Activated CD8-positive, alpha-beta memory T cell treated with anti-CD3 and anti-CD28 coated beads for 48 hours (primary cell): ENCODE measurements at regions not wholly inside any gene's neighbourhood (a gene's known extent, or its start where the extent isn't known, plus 50 kb on each side); places are given as distances from the start of the nearest gene placed in this dataset.
"Not testable (repeated sequence)": the region's sequence is repeated elsewhere in the genome, so short reads cannot be mapped to it uniquely, and the experiment has no call there.

Experiments
- DNase-seq, 3 experiments: peaks; one replicate each; pipeline ENCODE4 v3.0.0-alpha.2; 2020; ENCODE audit warnings: low read depth in 2 of 3, low spot score in 2 of 3

DNA sequence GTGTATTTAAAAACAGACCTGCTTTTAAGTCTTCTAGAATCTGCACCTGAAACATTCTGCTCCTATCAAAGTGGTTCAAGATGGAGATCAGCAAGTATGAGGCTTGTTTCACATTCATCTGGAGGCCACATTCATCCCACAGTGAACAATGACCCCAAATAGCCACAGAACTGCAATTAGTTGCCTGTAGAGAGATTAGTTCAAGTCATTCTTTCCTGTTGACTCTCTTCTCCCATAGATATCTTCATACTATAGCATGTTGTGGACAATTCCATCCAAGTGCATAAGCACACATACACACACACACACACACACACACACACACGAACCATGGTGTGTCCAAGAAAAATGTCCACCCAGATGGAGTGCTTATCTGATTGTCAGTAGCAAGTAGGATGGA, 101.7 kb upstream of the FGGY start:
- no peak for DNase-seq

GRCh38 chr1:59198564-59198963, 98.3 kb upstream of the FGGY start:
- DNase-seq: no peak

- no peak for DNase-seq
Observed at GRCh38 chr1:59199147-59199546, 97.7 kb upstream of the FGGY start.

DNA sequence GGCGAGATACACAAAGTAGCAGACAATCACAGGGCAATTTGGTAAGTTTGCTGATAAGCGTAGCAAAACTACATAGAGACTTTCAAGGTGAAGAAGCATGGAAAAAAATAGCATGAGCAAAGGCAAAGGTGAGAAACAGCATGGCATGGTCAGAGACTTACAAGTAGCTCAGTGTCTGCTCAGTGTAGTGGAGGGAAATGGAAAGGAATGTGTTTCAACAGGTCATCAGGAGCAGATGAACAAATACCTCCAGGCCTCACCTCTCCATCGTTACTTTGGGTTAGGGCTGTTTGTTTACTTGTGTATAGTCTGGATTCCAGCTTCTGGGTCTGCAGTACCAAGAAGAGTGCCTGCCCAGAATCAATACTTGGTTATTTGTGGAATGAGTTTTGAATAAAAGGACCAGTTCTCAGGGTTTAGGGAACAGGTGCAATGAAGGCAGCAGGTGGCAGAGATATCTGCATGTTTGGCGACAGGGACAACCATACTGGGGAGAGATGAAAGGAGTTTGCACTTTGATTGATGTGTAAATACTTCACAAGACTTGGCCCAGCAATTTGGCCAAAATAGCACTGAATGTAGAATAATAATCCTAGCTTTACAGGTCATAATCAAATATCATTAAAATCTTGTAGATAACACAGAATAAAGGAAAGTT, 97.0 kb upstream of the FGGY start:
- DNase-seq: no peak

DNA sequence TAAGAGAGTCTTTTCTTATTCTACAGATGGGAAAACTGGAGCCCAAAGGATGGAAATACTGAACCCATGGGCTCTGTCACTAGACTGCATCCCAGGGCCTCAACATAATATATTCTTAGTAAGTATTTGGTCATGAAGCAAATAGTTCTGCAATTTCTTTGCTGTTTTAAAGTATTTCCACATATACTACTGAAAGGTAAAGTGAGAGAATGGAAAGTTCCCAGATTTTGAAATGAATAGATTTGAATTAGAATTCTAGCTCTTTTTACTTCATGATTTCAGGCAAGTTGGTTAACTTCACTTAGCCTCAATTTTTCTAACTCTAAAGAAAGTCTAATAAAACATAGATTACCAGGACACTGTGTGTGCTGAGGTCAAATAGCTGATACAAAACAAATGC, 95.6 kb upstream of the FGGY start:
- DNase-seq: no peak

DNA sequence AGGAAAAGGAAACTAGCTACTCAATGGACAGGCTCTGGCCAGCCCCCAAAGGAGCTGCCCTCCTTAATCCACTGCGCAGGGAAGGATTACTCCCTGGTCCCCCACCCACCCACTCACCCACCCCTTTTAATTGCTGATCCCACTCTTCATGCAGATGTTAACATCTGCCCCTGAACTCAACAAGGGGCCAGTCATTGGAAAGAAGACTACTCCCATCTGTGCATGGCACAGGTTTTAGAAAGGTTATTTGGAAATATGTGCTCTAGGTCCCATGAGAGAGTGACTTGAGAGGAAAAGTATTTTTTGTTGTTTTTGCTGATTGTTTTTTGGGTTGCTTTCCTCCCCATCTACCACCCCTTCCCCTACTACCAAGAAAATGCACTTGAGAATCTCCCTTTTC, 94.4 kb upstream of the FGGY start:
- DNase-seq: no peak

DNA sequence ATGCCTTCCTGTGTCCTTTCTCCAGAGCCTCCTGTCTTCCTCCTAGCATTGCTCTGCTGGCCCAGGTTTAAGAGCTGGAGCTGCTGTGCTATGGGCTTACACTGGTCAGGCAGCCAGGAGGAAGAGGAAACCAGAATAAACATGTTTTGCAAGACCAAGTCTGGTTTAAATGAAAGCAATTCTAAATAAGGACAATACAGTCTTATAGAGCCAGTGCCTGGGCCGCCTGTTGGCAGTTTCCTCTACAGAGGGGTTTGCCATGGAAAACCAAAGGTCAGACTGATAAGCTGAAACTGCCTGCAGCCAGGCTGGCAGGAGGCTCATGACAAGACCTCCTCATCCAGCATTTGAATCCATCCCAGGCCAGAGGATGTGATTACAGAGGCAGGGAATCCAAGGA, 92.9 kb upstream of the FGGY start:
- DNase-seq: no peak

DNA sequence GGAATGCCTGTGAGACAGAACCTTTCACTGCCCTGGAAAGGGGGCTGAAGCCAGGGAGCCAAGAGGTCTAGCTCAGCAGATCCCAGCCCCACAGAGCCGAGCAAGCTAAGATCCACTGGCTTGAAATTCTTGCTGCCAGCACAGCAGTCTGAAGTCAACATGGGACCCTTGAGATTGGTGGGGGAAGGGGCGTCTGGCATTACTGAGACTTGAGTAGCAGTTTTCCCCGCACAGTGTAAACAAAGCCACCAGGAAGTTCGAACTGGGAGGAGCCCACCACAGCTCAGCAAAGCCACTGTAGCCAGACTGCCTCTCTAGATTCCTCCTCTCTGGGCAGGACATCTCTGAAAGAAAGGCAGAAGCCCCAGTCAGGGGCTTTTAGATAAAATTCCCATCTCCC, 90.3 kb upstream of the FGGY start:
- DNase-seq: not testable (repeated sequence)

- not testable (repeated sequence) for DNase-seq
Observed at GRCh38 chr1:59210430-59210829, 86.5 kb upstream of the FGGY start.

DNA sequence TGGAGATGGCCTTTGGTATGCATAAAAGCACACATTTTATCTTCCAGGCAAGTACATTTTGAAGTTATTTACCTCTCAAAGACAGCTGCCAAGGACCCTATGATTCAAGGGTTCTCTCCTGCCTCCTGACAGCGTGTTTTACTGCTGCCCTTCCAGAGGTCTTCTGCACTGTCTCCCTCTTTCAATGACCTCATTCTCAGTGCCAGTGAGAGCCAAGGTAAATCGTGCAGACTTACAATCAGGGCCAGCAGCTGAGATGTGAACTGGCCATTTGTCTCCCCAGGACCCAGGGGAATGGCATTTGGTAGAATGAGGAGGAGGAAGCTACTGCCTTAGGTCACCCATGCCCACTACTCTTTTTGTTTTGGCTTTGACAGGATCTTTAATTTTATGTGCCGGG, 84.2 kb upstream of the FGGY start:
- no peak for DNase-seq

DNA sequence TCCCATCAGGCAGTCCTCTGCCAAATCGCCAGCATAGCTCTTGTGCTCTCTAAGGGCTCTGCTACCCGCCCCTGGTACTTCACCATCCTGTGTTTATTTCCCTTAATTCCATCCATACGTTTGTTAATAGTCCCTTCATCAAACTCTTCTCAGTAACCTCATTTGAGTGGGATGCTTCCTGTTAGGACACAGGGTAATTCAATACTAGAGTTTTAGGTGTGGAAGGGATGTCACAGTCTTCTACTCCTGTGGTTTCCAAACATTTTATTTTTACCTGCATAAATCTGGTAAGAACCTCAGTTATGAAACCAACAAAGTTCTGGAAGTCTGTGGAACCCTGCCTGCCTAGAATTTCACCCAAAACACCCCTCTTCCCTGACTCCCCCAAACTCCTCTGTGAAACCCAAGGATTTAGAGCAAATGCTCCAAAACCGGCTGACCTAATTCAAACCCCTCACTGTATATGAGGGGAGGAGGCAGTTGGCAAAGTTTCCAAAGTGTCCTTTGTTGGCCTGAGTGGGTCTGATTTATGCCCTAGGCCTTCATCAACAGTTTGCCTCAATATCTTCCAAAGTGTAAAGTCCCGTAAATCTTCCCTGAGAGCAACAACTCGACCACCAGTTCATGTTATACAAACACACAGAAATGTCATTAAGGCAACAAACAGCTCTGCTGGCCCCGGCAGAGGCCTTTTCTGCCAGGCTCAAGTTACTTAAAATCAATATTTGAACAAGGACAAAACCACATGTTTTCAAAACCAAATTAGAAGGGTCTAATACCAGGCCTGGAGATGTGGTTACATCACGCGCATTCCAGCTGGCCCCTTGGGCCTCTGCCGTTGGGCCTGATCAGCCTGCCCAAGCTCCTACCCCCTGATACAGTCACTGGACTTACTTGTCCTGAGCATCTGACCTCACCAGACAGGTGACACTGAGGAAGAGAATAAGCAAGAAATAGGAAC, 82.4 kb upstream of the FGGY start:
- DNase-seq: no peak

GRCh38 chr1:59215766-59216291, 81.1 kb upstream of the FGGY start:
- no peak for DNase-seq

GRCh38 chr1:59217439-59217838, 79.5 kb upstream of the FGGY start:
- DNase-seq: not testable (repeated sequence)

GRCh38 chr1:59218521-59219236, 78.2 kb upstream of the FGGY start:
- no peak for DNase-seq

- DNase-seq: no peak
Observed at GRCh38 chr1:59219916-59220315, 77.0 kb upstream of the FGGY start.

DNA sequence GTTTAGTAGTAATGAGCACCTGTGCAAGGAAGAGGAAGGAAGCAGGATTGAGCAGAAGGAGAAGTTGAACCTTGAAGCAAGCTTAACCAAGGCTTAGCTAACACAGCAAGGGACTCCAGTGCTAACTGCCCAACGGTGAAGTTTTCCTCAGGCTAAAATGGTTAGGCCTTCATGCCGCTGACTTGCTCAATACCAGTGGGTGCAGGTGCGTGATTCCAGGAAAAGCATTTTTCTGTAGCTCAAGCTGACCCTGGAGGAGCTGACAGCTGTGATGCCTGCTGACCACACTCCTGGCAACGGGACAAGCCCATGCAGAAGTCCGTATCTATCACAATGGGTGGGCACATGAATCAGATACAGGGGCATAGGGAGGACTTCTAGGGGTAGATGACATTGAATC, 76.5 kb upstream of the FGGY start:
- DNase-seq: no peak

DNA sequence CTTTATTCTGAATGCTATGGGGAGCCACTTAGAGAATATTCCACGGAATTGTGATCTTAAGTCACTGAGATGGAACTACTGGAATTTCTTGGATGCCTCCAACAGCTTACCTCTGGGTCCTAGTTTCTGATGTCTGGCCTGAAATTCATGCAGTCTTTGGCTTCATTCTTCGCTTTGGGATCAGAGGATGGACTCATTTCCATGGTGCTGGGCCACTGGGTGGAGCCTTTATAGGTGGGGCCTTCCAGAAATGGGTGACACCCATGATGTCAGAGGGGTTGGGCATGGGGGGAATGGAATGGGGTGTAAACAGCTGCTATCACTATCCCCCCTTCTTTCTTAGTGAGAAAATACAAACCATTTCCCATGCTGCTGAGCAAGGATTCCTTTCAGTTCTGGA, 73.7 kb upstream of the FGGY start:
- no peak for DNase-seq

GRCh38 chr1:59223989-59224634, 72.8 kb upstream of the FGGY start:
- no peak for DNase-seq

DNA sequence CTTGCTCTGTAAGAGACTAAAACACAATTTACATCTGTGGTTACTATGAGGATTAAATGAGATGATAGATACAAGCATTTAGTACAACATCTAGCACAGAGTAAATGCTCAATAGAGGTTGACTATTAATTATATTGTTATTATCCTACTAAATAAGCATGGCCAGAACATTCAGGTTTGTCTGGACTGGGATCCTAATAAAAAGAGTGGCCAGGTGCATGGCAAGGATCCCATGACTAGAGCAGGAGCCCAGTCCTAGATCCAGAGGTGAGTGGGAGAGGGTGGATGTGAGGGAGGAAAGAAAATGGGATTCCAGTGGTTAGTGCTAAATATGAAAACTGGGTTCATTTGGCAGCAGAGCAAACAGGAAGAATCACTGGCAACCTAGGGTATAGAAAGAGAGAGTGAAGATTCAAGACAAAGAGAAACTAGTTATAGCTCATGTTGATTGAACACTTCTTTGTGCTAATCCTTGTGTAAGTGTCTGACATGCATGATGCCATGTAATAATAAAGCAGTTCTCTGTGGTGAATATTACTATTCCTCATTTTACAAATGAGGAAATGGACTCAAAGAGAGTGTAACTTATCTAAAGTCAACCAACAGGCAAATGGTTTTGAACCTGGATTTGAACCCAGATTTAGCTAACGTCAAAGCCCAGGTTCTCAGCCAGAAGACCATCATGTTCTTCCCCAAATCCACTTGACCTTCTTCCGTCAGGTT, 71.1 kb upstream of the FGGY start:
- no peak for DNase-seq

- no peak for DNase-seq
Observed at GRCh38 chr1:59229138-59229537, 67.8 kb upstream of the FGGY start.

- DNase-seq: no peak
Observed at GRCh38 chr1:59230622-59231021, 66.3 kb upstream of the FGGY start.
